Upper lobe of right lung (tissue), 1 donor: ENCODE measurements at regions not wholly inside any gene's neighbourhood (a gene's known extent, or its start where the extent isn't known, plus 50 kb on each side); places are given as distances from the start of the nearest gene placed in this dataset.
A peak's percentile ranks its signal among the peaks of the same experiment; 100 is the strongest.

Source experiments
- ATAC-seq: fragments of 200-7000 bp; cut with Tn5 transposase; one replicate; pipeline ENCODE4 v1.9.1; 2020; ENCODE audit warnings: mild to moderate bottlenecking, moderate library complexity
- DNase-seq: peaks from one replicate; pipeline ENCODE4 v3.0.0-alpha.2; 2020
- H3K27ac ChIP-seq: fragments of 200-600 bp; one replicate; pipeline ENCODE4 v1.8.0; 2022
- H3K27me3 ChIP-seq: fragments of 200-600 bp; one replicate; pipeline ENCODE4 v1.8.0; 2022; ENCODE audit warnings: mild to moderate bottlenecking
- H3K36me3 ChIP-seq: fragments of 200-600 bp; one replicate; pipeline ENCODE4 v1.8.0; 2022
- H3K4me1 ChIP-seq: fragments of 200-600 bp; one replicate; pipeline ENCODE4 v1.8.0; 2022
- H3K4me3 ChIP-seq: fragments of 200-600 bp; one replicate; pipeline ENCODE4 v1.8.0; 2022; ENCODE audit warnings: mild to moderate bottlenecking
- H3K9me3 ChIP-seq: fragments of 200-600 bp; one replicate; pipeline ENCODE4 v1.8.0; 2022
- CTCF ChIP-seq: fragments of 200-600 bp; IDR thresholded peaks from one replicate; pipeline ENCODE4 v1.8.0; 2022; ENCODE audit warnings: antibody characterized with exemption
- intact Hi-C: fragments of 100-400 bp; cut with DNase I; formaldehyde crosslinking; loops from one replicate; pipeline ENCODE4 v1.11.0; 2022
- donor health status: DM: no; HTN: yes; CAD: no; lungs with severe emphysema.

- no peak for TF ChIP-seq CTCF
- Histone ChIP-seq H3K9me3 (no peaks in the 10 kb centered on the region), H3K4me3 (no peak overlapping the region), H3K36me3 (no peaks in the 10 kb centered on the region), H3K4me1 (peaks cover 32% of the 10 kb centered on the region), H3K27ac (no peak overlapping the region), H3K27me3 (no peaks in the 10 kb centered on the region)
- ATAC-seq (no peak), DNase-seq (no peak)
- intact Hi-C loops = no loop called here
Measured at GRCh38 chr5:159821461-159821940, 94.8 kb upstream of the ADRA1B start.

- Histone ChIP-seq H3K4me3 (no peak overlapping the region), H3K27me3 (no peaks in the 10 kb centered on the region), H3K4me1 (peaks cover 26% of the 10 kb centered on the region), H3K9me3 (no peaks in the 10 kb centered on the region), H3K36me3 (no peaks in the 10 kb centered on the region), H3K27ac (no peak overlapping the region)
- DNase-seq = no peak
- TF ChIP-seq CTCF = no peak
- no peak for ATAC-seq
- intact Hi-C loops = no loop called here
Measured at GRCh38 chr5:159824188-159825161, 91.8 kb upstream of the ADRA1B start.

DNA sequence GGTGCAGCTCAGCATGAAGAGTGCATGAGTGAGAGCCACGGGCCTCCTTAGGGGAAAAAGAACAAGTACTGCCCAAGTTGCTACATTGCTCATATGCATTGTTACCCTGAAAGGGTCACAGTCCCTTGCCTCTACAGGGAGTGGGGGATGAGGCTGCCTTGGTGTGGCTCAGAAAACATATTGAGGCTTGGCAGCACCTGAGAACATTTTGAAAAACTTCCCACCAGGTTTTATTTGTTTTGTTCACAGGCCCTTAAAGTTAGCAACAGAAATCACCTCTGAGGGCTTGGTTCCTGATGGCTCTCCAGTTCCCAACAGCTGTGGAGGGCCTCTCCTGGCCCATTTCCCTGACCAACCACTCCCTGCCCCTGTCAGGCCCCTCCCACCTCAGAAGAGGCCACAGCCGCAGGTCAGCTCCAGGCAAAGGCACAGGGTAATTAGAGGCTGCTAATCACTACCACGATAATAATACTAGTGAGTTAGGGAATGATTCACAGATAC, 90.7 kb upstream of the ADRA1B start:
- Histone ChIP-seq H3K4me3 (no peak overlapping the region), H3K36me3 (no peaks in the 10 kb centered on the region), H3K4me1 (peaks cover 21% of the 10 kb centered on the region), H3K27ac (no peak overlapping the region), H3K9me3 (no peaks in the 10 kb centered on the region), H3K27me3 (no peaks in the 10 kb centered on the region)
- ATAC-seq = peak; percentile 93
- peak; percentile 87 for DNase-seq
- no peak for TF ChIP-seq CTCF
- intact Hi-C loops = no loop called here

DNA sequence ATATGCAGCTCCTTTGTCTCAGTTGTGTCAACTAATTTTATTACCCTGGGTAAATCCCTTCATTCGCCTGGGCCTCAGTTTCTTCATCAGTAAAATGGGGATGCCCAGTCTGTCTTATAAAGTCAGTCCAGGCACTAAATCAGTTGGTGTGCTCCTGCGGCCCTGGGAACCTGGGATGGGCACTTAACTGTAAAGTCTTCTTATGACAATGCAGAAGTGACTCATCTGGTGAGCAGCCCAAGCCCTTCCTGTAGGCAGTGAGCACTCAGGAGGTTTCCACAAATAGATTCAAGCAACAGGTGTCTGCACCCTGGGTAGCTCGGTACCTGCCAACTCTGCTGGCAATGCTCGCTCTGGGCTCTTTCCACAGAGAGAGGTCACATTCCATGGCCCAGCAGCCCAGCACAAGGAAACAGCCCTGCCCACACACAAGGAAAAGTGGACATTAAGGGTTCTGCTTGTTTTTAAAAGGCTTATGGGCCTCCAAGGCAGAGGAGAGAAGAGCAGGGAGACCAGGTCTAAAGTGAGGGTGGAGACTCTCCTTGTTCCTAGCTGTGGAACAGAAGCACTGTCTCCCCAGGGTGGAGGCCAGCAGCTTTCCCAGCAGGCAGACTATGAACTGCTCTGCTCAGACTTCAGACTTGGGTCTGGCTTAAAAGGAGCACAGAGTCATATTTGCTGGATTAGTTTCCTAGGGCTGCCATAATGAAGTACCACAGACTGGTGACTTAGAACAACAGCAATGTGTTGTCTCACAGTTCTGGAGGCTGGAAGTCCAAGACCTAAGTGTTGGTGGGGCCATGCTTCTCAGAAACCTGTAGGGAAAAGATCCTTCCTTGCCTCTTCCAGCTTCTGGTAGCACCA, 89.7 kb upstream of the ADRA1B start:
- peak; percentile 73 for ATAC-seq

More for the DNA sequence above, 89.7 kb upstream of the ADRA1B start:
- H3K36me3 ChIP-seq = no peaks in the 10 kb centered on the region
- no peaks in the 10 kb centered on the region for H3K9me3 ChIP-seq
- H3K27me3 ChIP-seq = no peaks in the 10 kb centered on the region
- no peak overlapping the region for H3K4me3 ChIP-seq
- H3K4me1 ChIP-seq = peaks cover 17% of the 10 kb centered on the region
- TF ChIP-seq CTCF = no peak
- DNase-seq = peak; percentile 72
- H3K27ac ChIP-seq = no peak overlapping the region
- intact Hi-C loops = no loop called here
